IPS-NIHi11 (cell line): ENCODE measurements at regions not wholly inside any gene's neighbourhood (a gene's known extent, or its start where the extent isn't known, plus 50 kb on each side); places are given as distances from the start of the nearest gene placed in this dataset.
"Not testable (repeated sequence)": the region's sequence is repeated elsewhere in the genome, so short reads cannot be mapped to it uniquely, and the experiment has no call there.

Source experiments
- DNase-seq: peaks from one replicate; pipeline ENCODE4 v3.0.0; 2012; ENCODE audit warnings: mixed read lengths, low spot score

DNA sequence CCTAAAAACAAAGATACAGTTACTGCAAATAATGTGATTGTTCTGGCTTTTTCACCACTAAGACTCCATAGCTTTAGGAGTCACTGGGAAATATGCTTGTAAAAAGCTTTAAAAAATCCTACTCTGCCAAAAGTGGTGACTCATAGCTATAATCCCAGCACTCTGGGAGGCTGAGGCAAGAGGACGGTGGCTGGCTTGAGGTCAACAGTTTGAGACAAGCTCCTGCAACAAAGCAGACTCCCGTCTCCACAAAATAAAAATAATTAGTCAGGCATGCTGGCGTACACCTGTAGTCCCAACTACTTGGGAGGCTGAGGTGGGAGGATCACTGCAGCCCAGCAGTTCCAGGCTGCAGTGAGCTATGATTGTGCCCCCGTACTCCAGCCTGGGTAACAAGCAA lies 406.4 kb downstream of the HTR1A start:
- DNase-seq = no peak

DNA sequence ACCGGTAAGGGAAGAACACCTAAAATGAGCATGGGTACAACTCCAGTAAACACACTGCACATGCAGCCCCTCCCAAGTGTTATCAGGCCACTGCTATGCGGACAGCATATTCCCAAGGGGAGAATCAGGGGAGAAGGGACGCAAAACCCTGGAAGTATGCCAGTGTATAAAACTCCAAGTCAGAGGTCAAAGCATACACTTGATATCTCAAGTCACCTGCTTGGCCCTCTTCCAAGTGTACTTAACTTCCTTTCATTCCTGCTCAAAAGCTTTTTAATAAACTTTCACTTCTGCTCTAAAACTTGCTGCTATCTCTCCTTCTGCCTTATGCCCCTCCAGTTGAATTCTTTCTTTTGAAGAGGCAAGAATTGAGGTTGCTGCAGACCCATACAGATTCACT lies 408.1 kb downstream of the HTR1A start:
- DNase-seq = no peak

DNA sequence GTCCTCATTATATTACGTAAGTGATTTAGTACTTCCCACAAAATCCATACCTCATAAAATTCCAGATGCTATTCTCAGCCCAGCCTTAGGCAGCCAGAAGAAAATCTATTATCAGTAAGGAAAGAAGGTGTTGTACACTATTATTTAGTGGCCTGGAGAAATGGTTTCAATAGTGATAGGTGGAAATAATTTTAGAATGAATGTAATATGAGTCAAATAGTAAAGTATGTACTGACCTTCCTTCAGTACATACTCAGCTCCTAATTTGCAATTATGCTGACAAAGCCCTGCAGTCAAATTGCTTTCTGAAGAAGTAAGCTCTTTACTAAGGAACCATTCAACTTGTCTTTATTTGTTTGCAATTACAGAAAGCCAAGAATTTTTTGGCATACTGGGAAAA lies 409.2 kb downstream of the HTR1A start:
- DNase-seq = no peak

DNA sequence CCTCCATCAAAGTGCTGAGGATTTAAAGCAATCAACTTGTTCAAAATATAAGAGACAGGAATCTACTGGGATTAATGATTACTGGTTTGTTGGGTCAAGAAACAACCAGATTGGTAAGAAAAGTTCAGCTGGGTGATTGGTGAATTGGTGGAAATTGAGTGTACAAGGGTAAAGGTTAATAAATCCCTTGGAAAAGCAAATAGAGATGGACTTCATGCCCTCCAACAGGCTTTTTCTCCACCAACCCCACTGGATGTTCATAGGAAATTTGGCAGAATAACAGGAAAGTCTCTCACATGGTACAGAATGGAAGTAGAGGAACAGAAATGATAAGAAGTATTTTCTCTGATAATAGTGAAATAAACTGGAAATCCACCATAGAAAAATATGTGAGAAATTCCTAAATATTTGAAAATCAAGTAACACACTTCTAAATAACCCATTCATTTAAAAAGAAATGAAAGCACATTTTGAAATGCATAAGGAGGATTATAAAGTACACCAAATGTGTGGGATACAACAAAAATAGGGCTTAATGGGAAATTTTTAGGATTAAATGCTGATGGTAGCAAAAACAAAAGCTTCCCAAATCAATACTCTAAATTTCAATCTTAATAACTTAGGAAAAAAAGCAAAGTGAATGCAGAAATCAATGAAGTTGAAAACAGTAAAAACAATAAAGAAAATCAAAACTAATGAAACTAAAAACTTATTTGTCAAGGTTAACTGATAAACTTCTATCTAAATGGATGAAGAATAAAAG lies 426.2 kb downstream of the HTR1A start:
- DNase-seq = no peak

DNA sequence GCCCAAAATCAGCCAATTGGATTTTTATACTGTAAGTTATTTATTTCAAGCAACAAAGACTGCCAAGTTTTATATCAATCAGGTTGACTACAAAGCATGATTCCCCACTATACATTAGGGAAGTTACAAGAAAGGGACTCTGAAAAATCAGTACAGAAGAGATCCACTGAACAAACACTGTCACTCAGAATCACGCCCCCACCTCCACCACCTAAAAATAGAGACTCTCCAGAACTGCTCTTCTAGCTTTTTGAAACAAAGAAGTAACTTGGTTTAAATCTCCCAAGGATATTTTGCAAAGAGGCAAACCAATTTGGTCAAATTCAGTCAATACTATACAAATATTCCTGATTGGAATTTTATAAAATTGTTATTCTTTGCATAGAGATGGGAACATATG lies 438.0 kb downstream of the HTR1A start:
- no peak for DNase-seq

DNA sequence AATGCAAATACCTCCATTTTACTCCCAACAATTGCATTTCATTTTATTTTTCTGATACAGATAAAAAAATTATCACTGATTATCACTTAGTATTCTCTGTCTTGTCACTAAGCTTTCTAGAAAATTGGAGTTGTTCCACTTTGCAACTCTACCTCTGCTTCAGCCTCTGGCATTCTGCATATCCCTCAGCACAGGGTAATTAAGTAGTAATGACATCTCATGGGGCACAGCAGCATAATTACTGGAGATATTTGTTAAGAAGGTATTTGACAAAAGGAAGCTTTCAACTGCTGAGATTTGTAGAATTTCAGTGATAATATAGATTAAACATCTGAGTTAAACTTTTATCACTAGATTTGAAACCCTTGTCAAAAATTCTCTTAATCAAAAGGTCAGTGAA lies 446.2 kb downstream of the HTR1A start:
- no peak for DNase-seq

DNA sequence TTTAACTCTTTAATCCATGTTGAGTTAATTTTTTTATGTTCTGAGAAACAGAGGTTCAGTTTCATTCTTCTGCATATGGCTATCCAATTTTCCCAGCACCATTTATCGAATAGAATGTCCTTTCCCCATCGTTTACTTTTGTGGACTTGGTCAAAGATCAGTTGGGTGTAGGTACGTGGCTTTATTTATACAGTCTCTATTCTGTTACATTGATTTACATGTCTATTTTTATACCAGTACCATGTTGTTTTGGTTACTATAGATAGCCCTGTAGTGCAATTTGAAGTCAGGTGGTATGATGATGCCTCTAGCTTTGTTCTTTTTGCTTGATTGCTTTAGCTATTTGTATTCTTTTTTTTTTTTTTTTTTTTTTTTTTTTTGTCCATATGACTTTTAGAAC lies 462.0 kb downstream of the HTR1A start:
- no peak for DNase-seq

DNA sequence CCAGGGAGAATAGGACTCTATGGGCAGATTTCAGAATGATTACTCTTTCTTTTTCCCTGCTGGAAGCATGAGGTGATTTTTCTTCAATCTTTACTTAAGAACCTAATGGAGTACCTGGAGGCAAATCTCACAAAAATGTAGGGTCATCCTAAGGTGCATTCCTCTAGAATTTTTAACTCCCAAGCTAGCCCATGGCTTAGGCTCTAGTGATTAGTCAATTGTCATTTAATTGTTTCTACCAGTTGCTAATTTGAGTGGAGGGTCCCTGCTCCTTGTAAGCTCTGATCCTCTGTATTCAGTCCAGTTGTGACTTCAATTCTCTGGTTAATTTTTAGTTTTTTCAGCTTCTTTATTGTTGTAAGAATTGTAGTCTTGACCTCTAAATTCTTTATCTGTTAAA lies 467.0 kb downstream of the HTR1A start:
- no peak for DNase-seq

DNA sequence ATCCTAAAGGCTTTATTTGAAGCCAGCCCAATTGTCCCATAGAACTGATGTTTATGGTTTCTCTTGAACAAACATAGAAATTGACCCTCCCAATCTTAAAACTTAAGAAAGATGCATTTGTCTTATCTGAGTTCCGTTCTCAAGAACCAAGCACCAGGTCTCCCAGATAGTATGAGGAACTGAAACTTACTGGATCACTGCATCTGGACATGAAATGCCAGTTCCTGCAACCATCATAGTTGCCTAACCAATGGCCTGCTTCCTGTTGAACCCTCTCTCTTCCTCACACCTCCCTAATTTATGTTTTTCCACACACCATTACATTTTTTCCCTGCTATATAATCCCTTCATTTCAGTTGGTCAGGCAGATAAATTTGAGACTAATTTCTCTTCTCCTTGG lies 478.9 kb downstream of the HTR1A start:
- no peak for DNase-seq

DNA sequence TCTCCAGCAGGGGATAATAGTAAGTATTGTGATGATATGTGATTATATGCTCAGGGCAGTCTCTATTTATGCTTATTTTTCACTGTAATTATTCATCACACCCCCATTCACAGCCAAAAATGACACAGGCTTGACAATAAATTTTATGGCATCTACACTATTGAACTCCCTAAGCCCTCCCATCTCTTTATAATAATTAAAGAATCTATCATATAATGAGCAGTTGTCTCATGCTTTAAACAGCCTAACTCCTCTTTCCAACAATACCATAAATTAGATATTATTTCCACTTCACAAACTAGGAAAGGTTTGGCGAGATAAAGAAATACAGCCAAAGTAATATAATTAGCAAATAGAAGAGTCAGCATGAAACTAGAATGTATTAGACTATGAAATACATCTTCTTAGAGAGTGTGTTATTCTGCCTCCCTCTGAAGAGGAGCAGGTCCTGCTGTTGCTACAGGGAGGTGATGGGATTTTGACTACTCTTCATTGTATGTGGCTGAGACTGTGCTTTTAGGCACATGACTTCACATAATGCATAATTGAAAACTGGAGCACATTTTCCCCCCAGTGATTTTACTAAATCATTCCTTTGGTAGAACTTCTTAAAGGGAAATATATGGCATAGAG lies 488.8 kb downstream of the HTR1A start:
- no peak for DNase-seq

DNA sequence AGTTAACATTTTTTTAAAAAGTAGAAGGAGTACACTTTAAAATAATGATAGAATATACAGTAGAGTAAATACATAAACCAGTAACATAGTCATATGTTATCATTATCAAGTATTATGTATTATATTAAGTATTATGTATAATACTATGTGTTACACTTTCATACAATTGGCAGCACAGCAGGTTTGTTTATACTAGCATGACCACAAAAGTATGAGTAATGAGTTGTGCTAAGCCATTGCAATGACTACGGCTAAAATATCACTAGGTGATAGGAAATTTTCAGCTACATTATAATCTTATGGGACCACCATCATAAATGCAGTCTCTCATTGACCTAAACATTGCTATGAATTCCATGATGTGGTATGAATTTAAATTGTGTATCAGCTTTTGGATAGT lies 506.0 kb downstream of the HTR1A start:
- DNase-seq = no peak

DNA sequence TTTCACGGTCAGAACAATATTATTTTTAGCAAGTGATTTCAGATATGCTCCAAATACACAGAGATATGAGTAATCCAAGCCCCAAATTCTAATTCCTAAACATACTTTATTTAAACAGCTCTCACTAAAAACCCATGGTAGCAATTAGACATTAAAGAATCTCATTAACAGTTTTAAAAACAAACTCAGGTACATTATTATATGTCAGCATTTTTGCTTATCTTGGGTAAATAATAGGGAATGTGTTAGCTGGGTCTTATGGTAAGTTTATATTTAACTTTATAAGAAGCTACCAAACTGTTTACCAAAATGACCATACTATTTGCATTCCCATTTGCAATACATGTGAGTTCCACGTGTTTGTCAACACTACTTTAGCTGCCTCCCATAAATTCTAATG lies 511.1 kb downstream of the HTR1A start:
- no peak for DNase-seq

DNA sequence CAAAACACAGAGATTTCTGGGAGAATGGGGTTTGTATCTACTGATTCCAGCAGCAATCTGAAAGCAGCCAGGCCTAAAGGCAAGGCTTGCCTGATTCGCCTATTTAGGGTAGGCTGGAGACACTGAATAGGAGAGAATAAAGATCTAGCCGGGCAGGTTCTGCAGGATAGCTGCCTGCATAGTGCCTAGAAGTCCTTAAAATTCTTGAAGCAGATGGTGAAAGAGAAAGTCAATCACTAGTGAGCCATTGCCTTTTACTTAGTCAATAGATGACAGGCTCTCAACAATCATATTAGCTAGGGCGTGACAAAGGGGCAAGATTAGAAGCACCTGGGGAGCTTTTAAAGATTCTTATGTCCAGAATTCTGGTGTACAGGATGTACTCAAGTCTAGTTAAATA lies 522.7 kb downstream of the HTR1A start:
- DNase-seq = peak; percentile 6

DNA sequence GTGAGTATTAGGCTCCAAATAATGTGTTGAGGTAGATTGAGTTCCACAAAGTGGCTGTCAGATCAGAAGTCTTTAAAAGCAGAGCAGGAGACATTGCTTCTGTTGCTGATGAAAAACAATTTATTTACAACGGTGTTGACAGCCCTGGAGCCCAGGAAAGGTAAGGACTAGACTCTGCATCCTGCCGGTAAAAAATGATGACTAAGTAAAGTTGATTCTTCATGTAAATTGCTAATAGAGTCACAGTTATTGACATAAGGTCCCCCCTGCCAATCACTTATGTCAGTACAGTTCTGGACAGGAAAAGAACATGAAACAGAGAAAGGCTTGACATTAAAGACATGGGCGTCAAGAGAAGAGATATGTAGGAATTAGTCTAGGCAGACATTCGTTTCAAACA lies 552.5 kb downstream of the HTR1A start:
- no peak for DNase-seq

DNA sequence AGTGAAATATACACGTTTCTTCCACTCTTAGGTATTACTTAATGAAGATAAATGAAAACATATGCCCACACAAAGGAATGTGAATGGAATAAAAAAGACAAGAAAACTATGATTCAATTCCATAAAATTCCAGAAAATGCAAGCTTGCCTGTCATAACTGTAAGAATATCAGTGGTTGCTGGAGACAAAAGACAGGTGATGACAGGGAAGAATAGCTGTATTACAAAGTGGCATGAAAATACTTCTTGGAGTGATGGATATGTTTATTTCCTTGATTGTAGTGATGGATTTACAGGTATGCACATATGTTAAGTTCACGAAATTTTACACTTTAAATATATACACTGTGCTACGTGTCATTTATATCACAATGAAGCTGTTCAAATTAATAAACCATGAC lies 553.3 kb downstream of the HTR1A start:
- no peak for DNase-seq

DNA sequence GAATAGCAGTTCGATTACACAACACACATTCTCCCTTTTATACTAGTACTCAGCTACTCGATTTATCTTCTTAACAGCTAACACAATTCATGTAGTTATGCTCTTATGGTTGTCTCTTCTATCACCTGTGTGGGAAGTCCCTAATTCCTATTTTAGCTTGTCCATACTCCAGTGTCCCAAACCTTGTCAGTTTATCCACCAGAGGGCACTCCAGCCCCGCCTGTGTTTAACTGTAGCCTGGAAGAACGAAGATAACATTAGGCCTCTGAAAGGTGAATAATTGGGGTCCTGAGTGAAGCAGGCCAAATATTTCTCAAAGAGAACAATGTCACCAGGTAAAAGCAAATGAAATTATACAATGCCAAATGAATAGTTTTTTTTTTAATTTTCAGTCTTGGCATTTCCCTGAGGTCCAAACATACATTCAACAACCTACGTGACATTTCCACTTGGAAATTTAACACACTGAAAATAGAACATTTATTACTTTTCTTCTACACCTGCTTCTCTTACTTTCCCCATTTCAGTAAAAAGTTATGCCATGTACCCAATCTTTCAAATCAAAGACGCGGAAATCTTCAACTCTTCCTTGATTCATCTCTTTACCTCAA lies 560.7 kb downstream of the HTR1A start:
- peak; percentile 65 for DNase-seq

DNA sequence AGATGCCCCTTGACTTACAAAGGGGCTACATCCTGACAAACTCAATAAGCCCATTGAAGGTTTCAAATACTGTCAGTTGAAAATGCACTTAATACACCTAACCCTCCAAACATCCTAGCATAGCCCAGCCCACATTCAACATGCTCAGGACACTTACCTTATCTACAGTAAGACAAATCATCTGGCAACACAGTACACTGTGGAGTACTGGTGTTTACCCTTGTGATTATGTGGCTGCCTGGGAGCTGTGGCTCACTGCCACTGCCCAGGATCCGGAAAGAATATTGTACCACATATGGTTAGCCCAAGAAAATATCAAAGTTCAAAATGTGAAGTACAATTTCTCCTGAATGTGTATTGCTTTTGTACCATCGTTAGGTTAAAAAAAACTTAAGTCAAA lies 562.2 kb downstream of the HTR1A start:
- no peak for DNase-seq

DNA sequence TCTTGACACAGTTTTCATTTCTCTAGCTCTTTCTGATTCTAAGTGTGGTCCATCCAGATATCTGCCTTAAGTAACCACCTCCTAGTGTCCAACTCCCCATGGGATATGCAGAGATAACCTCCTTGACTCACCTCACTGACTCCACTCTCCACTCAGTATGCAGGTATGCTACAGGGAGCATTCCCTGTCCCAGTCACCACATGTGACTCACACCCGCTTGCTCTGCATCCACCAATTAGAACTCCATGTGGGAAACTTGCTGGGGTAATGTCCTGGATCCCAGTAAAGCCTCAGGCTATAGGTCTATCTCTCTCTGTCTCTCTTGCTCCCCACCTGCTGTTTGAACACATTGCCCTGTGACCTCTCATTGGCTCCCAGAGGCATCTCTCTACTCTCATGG lies 563.9 kb downstream of the HTR1A start:
- DNase-seq = peak; percentile 49

DNA sequence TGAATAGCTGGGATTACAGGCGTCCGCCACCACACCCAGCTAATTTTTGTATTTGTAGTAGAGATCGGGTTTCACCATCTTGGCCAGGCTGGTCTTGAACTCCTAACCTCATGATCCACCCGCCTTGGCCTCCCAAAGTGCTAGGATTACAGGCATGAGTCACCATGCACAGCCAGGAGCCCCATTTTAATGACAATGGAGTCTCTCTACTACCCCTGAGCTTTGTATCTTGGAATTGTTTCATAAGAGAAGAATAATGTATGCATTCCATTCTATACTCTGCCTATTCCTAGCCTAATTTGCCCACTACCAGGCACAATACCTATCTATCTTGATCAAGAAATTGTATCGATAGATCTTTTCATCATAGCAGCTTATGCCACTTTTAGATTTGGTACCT lies 574.1 kb downstream of the HTR1A start:
- DNase-seq = not testable (repeated sequence)

DNA sequence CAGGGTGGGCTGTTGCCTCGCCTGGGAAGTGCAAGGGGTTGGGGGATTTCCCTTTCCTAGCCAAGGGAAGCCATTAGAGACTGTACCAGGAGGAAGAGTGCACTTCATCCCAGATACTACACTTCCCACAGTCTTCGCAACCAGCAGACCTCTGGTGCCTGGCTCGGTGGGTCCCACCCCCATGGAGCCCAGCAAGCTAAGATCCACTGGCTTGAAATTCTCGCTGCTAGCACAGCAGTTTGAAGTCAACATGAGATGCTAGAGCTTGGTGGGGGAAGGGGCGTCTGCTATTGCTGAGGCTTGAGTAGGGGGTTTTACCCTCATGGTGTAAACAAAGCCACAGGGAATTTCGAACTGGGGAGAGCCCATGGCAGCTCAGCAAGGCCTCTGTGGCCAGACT lies 586.4 kb downstream of the HTR1A start:
- no peak for DNase-seq

DNA sequence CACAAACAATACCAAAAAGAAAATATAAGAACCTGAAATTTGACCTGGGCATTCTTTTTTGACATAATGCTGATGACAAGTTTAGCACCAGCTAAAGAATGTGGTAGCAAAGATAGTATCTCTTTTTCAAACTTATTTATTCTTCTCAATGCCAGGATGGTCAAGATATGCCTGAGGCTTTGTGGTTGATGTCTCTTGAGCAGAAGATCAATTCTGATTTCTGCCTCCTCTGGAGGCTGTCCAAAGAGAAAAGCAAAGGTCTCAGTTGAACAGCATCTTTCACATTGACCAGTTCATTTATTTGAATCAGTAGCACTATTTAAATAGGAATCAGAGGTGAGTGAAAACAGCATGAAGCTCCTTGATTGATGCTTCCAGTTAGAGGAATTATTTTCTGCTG lies 588.2 kb downstream of the HTR1A start:
- DNase-seq = no peak

DNA sequence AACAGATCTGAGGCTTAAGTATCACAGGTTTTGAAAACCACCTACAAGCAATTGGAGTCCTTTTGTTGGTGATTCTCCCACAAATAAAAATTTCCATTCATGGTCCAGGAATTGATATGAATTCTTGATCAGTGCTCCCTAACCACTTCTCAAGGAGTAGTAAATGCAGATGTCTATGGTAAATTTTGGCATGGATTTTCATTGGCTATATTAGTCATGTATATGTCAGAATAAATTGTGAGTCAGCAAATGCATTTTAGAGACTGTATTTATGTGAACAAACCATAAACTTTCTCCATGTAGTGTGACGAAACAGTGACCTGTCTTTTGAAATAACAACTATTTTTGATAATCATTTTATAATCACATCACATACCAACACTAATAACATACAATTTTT lies 611.1 kb downstream of the HTR1A start:
- DNase-seq = no peak

DNA sequence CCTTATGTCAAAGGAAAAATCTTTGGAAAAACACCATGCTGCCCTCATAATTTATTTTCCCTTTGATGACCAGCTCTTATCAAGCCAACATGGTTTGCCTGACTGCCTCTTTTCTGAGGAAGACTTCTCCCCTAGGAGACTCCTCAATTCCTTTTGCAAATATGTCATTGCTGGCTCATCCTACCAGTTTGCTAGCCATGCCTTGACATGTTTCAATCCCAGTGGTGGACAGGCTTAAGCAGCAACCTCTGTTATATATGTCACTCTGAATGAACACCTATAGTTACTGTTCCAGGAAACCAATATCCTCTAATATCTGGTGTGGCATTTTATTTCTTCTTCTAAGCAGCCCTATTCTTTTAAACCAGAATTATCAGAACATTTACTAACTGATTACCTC lies 615.8 kb downstream of the HTR1A start:
- no peak for DNase-seq

DNA sequence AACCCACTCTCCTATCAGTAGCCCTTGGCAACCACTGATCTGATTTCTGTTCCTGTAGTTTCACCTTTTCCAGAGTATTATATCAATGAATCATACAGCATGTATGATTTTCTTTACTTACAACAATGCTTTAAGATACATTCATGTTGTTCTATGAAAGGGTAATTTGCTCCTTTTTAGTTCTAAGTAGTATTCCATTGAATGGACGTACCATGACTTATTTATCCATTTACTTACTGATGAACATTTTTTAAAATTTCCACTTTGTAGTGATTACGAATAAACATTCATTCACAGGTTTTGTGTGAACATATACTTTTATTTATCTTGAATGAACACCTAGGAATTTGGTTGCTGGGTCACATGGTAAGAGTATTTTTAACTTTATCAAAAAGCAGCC lies 620.8 kb downstream of the HTR1A start:
- DNase-seq = no peak
